GM21526 (cell line): ENCODE measurements at regions not wholly inside any gene's neighbourhood (a gene's known extent, or its start where the extent isn't known, plus 50 kb on each side); places are given as distances from the start of the nearest gene placed in this dataset.

Experiments
- ATAC-seq: cut with Tn5 transposase; IDR thresholded peaks from one replicate; pipeline ENCODE4 v1.9.1; 2021; ENCODE audit warnings: moderate library complexity; ENCODE audit not compliant: unreplicated experiment, low FRiP score

DNA sequence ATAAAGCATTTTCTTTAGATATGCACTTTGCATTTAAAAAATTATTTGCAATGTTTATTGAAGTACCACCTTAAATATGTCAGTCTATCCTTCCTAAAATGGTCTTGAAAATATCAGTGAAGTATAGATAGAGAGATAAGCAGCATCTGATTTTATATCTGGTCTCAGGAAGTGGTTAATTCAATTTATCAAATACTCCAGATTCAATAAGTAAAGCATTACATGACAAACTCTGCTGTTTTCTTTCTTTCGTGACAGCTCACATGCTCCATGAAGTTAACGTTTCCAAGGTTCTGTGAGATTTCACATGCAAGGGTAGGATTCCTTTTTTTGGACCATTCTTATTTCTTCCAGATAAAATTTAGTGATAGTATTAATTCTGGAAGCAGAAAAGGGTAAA is 775.4 kb upstream of the ROBO1 start:
- ATAC-seq: no peak

DNA sequence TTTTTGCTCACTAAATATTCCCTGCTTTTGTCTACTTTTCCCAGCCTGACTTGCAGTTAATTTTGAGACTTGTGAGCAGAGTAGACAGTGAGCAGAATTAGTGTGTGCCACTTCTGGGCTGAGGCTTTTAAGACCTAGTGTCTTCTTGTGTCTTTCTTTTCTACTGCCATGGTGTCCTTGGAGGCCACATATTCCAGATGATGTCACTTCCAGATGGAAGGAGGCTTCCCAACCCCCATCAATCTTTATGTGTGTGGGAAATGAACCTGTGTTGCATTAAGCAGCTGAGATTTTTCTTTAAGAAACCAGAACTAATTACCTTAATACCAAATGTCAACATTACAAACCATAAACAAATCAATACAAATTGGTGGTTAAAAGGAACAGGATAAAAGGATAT is 774.7 kb upstream of the ROBO1 start:
- ATAC-seq: no peak

GRCh38 chr3:80537680-80538079 is 769.9 kb upstream of the ROBO1 start:
- no peak for ATAC-seq

GRCh38 chr3:80535286-80535685 is 767.5 kb upstream of the ROBO1 start:
- no peak for ATAC-seq

DNA sequence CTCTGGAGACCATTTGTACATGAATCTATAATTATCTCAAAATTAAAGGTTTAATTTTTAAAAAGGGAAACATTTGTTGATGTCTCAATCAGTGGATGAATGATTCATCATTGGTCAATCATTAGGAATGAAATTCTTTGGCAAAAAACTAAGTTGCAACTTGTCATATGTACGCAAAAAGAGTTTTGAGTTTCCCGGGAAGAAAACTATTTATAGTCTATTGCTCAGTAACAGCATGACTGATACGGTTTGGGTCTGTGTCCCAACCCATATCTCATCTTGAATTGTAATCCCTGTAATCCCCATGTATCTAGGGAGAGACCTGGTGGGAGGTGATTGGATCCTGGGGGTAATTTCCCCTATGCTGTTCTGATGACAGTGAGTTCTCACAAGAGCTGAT is 765.8 kb upstream of the ROBO1 start:
- no peak for ATAC-seq

DNA sequence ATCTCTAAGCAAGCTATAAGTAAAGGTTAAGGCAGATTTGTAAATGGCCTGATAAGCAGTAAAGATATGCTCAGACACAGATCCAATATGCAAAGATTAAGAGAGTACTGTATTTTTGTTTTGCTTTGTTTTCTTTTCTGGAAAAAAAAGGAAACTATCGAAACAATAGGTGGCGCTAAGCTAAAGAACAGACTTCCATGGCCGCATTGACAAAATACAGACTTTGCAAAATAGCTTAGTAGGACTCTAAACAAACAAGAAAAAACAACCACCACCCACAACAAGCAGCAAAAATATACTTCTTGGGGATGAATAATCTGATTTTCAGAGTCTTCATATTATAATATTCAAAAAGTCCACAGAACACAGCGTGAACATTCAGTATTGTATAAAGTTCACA is 758.4 kb upstream of the ROBO1 start:
- no peak for ATAC-seq

DNA sequence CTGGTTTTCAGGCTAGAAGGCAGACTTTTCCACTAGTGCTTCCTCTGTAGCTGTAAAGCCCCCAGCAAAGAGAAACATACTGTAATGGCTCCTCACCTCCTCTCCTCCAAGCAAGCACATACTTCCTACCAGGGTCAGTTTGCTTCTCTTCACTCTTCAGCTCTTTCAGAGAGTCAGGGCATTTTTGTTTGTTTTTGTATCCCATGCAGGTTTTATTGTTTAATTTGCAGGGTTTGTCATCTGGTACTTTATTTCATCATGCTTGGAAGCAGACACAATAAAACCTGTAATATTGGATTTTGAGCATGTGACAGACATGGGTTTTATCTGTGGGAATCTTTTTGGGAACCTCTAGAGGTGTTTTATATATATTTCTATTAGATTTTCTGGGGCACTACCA is 753.3 kb upstream of the ROBO1 start:
- ATAC-seq: no peak

DNA sequence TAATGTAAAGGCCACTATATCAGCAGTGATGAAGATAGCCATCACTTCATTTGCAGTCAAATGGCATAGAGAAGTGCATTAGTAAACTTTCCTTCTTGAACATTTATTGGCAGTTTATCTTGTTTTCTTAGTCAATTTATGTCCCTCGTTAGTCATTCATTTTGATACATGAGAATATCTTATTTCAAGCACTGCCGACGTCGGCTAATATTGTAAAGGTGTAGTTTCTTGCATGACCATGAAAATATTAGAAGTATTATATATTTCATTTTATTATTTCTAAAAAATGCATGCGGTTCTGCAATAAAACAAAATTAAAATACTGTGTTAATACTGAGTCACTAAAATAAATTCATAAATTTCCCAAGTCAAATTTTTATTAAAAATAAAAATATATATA is 751.6 kb upstream of the ROBO1 start:
- ATAC-seq: no peak

DNA sequence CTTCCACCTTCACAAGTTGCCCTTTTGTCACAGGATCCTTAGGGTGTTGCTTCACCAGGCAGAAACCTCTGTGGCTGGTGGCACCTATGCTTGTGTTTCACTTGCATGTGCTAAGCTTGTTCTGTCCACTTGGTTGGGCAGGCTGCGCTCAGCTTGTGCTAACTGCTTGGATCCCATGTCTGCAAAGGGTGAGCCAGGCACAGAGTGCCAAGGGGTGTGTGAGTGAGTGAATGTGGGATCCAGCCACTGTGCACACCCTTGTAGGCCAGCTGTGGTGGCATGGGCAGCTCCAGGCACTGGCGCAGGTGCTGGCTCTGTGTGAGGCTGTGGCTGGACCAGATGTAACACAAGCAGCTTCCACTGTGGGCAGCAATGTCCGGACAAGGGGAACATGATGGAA is 728.7 kb upstream of the ROBO1 start:
- ATAC-seq: no peak

DNA sequence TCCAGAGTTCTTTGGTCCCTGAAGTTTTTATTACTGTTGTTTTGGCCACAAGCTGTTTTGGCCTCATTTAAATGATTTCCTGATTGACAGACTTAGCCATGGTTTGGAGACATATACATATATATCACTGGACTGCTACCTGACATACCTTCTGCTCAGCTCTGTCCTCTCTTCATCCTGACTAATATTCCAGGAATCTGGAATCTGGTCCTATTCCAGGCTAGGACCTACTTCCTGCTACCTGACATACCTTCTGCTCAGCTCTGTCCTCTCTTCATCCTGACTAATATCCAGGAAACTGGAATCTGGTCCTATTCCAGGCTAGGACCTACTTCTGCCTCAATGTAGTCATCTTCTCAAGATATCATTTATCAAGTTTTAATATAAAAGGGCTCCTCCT is 724.4 kb upstream of the ROBO1 start:
- no peak for ATAC-seq

GRCh38 chr3:80472961-80473360 is 705.2 kb upstream of the ROBO1 start:
- no peak for ATAC-seq

- no peak for ATAC-seq
Observed at GRCh38 chr3:80472459-80472858, 704.7 kb upstream of the ROBO1 start.

DNA sequence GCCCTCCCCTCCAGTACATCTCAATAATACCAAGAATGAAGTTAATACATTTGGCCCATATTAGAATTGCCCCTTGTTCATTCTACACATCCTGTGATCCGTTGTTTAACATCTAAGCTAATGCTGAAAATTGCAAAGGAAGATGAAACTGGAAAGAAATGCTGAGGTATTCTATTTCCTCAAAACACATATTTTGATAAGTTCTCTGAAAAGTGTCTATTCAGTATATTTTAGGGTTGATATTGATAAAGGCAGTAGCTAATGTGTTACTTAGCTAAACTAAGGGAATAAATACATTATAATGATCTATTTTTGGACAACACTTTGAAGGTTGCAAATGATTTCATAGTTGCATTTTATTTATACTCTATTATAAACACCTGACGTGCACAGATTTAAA is 702.6 kb upstream of the ROBO1 start:
- no peak for ATAC-seq

GRCh38 chr3:80465746-80466145 is 697.9 kb upstream of the ROBO1 start:
- no peak for ATAC-seq

- ATAC-seq: no peak
Observed at GRCh38 chr3:80451393-80451792, 683.6 kb upstream of the ROBO1 start.

DNA sequence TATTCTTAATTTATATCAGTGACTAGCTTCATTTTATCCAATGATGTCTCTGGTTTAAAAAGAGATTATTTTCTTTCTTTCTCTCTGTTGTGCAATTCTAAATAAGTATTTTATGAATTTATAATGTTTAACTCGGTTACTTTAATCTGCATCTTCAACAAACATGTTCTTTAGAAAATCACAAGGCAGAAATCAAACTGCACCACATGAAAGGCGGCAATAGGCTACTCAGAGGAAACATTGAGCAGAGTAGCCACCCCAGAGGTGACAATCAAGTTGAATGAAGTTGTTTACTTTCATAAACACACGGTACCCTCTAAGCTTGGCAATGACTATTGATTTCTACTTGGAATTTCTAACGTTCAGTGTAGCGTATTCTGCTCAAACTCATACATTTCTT is 677.8 kb upstream of the ROBO1 start:
- no peak for ATAC-seq

GRCh38 chr3:80445053-80445452 is 677.3 kb upstream of the ROBO1 start:
- no peak for ATAC-seq

DNA sequence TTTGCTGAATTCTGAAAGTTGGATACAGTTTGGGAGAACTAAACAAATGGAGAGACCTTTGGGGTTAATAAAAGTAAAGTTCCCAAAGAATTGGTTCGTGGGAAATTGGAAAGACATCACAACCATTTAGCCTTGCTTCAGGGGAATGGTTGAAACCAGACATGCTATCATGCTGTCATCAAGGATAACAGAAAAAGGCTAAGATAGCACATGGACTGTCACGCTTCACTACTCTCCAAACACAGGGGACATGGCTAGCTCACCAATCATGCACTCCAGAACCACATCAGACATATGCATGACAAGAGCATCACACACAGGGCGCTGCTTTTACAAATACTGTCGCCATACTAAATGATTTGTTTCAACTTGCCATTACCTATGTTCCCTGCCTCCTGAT is 671.7 kb upstream of the ROBO1 start:
- ATAC-seq: no peak

DNA sequence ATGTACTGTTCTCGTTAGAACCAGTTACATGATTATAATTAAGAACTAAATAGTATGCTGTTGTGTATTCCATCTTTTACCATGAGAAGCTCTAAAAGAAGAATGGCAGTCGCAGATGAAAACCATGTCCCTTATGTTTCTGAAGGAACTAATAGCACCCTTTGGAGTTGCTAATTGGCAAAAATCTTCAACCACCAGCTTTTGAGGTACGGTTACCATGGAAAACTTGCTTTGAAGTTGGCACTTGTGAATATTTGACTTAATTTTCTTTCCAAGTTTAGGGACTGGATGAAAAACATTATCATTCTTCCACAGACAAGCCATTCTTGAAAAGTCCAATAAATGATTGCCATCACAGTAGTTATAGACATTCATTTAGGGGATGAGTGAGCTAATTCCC is 666.6 kb upstream of the ROBO1 start:
- no peak for ATAC-seq

DNA sequence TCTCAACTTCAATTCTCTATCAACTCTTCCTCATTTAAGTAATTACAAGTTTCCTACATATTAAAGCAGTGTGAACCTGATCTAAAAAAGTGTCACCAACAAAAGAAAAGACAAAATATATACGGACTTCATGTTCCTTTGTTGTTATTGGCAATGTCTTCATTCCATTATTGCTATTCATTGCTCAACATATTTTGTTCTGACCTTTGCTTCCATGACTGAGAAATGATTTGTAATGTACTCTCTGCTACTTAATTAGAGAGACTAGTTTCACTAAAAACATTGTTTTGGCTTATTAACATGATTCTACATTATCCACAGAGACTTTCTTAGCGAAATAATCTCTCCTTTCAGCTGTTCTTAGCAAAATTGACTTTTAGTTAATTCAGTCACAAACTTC is 657.2 kb upstream of the ROBO1 start:
- ATAC-seq: no peak

DNA sequence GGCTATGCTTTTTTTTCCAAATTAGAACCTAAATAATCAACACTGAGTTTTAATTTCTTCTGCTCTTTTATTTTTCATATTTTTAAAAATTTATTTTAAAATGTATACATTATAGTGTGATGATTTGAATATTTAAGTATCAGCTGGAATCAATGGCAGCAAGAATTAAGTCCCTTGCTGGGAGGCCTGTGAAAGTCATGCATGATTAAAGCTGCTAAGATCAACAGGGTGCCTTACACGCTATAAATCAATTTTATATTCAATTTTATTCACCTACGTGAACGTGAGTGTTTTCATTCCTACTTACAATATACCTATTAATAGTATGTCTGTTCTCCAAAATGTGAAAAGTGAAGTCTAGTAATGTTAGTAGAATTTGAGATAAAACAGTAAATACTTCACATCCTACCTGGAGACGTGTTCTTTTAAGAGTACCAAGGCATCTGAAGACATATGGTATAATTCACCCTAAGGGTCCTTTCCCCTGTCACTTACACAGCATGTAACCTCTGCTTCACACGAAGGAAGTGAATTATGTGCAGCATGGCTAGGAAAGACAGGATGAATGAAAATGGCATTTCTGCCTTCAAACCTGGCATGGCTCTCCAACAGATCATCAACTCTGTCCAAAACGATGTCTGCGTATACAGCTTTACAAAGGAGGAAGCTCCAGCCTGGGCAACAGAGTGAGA is 640.4 kb upstream of the ROBO1 start:
- no peak for ATAC-seq

- ATAC-seq: no peak
Observed at GRCh38 chr3:80405618-80406017, 637.8 kb upstream of the ROBO1 start.

DNA sequence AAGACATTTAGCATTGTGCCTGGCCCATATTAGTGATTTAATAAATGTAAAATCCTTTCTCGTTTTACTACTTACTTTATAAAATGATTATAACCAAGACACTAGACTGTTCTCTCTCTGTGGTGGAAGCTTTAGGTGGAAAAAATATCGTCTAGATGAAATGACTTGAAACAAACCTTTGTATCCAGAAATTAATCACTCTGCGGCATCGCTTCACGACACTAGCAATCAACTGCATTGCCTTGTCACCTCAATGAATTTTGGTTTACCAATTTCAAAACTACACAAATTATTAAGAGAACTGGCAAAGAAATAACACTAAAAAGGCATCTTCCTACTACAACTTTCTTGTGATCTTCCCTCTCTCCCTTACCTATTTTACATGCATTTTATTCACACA is 627.2 kb upstream of the ROBO1 start:
- no peak for ATAC-seq
